ENCODE measurements at regions not wholly inside any gene's neighbourhood (a gene's known extent, or its start where the extent isn't known, plus 50 kb on each side); places are given as distances from the start of the nearest gene placed in this dataset.

DNA sequence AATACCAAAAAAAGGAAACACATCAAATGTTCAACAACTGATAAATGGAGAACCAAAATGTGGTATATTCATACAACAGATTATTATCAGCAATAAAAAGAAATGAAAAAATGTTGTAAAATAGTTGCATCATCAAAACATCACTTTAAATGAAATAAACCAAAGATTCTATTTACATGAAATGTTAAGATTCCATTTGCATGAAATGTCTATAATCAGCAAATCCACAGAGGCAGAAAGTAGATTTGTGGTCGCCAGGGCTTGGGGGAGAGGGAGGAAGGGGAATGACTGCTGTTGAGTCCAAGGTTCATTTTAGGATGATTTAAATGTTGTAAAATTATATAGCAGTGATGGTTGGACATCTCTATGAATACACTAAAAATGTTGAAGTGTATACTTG lies 181.9 kb downstream of the RTP5 start:
- H3K4me3 ChIP-seq (replicated peaks in 1 of 4; ENCODE audit: control extremely low read depth in 1 of 4, insufficient read depth in 1 of 4, low read depth in 3 of 4, low read length in 4 of 4) = no peak overlapping the region
- no peaks in the 10 kb centered on the region for H3K79me2 ChIP-seq (ENCODE audit: control insufficient read depth, insufficient read depth, low read length)
- no peaks in the 10 kb centered on the region for H3K4me1 ChIP-seq (ENCODE audit: control insufficient read depth, extremely low read depth, insufficient read depth, low read length)
- H3K9ac ChIP-seq (ENCODE audit: insufficient read depth, low read length) = no peak overlapping the region
- H3K27me3 ChIP-seq (ENCODE audit: control insufficient read depth, insufficient read depth, low read length) = peaks cover 11% of the 10 kb centered on the region
- TF ChIP-seq CTCF (conservative IDR thresholded peaks at IDR 0.05 in 1 of 2, IDR thresholded peaks at IDR 0.05 in 1 of 2; ENCODE audit: low read depth in 1 of 2, low read length in 2 of 2) (no peak), EZH2 (IDR thresholded peaks at IDR 0.05; ENCODE audit: low read length, missing control alignments) (no peak)
- DNase-seq (ENCODE audit: low read depth in 2 of 2) = no peak
- H2AFZ ChIP-seq (ENCODE audit: low read length) = no peak overlapping the region
- no peaks in the 10 kb centered on the region for H4K20me1 ChIP-seq (ENCODE audit: control insufficient read depth, extremely low read depth, insufficient read depth, low read length)
- no peaks in the 10 kb centered on the region for H3K36me3 ChIP-seq (ENCODE audit: control insufficient read depth, insufficient read depth, low read length)
- no peak overlapping the region for H3K4me2 ChIP-seq (ENCODE audit: extremely low read depth, insufficient read depth, low read length)
- H3K27ac ChIP-seq (ENCODE audit: insufficient read depth, low read length) = no peak overlapping the region
- H3K9me3 ChIP-seq (ENCODE audit: control insufficient read depth, insufficient read depth, low read depth, low read length) = no peaks in the 10 kb centered on the region

- Histone ChIP-seq H2AFZ (ENCODE audit: low read length) (no peak overlapping the region), H3K36me3 (ENCODE audit: control insufficient read depth, insufficient read depth, low read length) (no peaks in the 10 kb centered on the region), H4K20me1 (ENCODE audit: control insufficient read depth, extremely low read depth, insufficient read depth, low read length) (no peaks in the 10 kb centered on the region), H3K27ac (ENCODE audit: insufficient read depth, low read length) (no peak overlapping the region), H3K27me3 (ENCODE audit: control insufficient read depth, insufficient read depth, low read length) (peaks cover 15% of the 10 kb centered on the region), H3K4me2 (ENCODE audit: extremely low read depth, insufficient read depth, low read length) (no peak overlapping the region), H3K9me3 (ENCODE audit: control insufficient read depth, insufficient read depth, low read depth, low read length) (no peaks in the 10 kb centered on the region), H3K9ac (ENCODE audit: insufficient read depth, low read length) (no peak overlapping the region), H3K79me2 (ENCODE audit: control insufficient read depth, insufficient read depth, low read length) (no peaks in the 10 kb centered on the region), H3K4me1 (ENCODE audit: control insufficient read depth, extremely low read depth, insufficient read depth, low read length) (no peaks in the 10 kb centered on the region), H3K4me3 (replicated peaks in 1 of 4; ENCODE audit: control extremely low read depth in 1 of 4, insufficient read depth in 1 of 4, low read depth in 3 of 4, low read length in 4 of 4) (no peak overlapping the region)
- DNase-seq (ENCODE audit: low read depth in 2 of 2) = no peak
- TF ChIP-seq CTCF (conservative IDR thresholded peaks at IDR 0.05 in 1 of 2, IDR thresholded peaks at IDR 0.05 in 1 of 2; ENCODE audit: low read depth in 1 of 2, low read length in 2 of 2) = no peak
- TF ChIP-seq EZH2 (IDR thresholded peaks at IDR 0.05; ENCODE audit: low read length, missing control alignments) = no peak
Observed at GRCh38 chr2:242052421-242052820, 182.9 kb downstream of the RTP5 start.

- H3K9me3 ChIP-seq (ENCODE audit: control insufficient read depth, insufficient read depth, low read depth, low read length) = no peaks in the 10 kb centered on the region
- no peaks in the 10 kb centered on the region for H3K36me3 ChIP-seq (ENCODE audit: control insufficient read depth, insufficient read depth, low read length)
- peaks cover 11% of the 10 kb centered on the region for H3K27me3 ChIP-seq (ENCODE audit: control insufficient read depth, insufficient read depth, low read length)
- no peaks in the 10 kb centered on the region for H4K20me1 ChIP-seq (ENCODE audit: control insufficient read depth, extremely low read depth, insufficient read depth, low read length)
- H3K9ac ChIP-seq (ENCODE audit: insufficient read depth, low read length) = no peak overlapping the region
- no peak for DNase-seq (ENCODE audit: low read depth in 2 of 2)
- no peaks in the 10 kb centered on the region for H3K4me1 ChIP-seq (ENCODE audit: control insufficient read depth, extremely low read depth, insufficient read depth, low read length)
- no peak for TF ChIP-seq CTCF (conservative IDR thresholded peaks at IDR 0.05 in 1 of 2, IDR thresholded peaks at IDR 0.05 in 1 of 2; ENCODE audit: low read depth in 1 of 2, low read length in 2 of 2)
- no peak for TF ChIP-seq EZH2 (IDR thresholded peaks at IDR 0.05; ENCODE audit: low read length, missing control alignments)
- no peak overlapping the region for H2AFZ ChIP-seq (ENCODE audit: low read length)
- H3K4me3 ChIP-seq (replicated peaks in 1 of 4; ENCODE audit: control extremely low read depth in 1 of 4, insufficient read depth in 1 of 4, low read depth in 3 of 4, low read length in 4 of 4) = no peak overlapping the region
- no peak overlapping the region for H3K4me2 ChIP-seq (ENCODE audit: extremely low read depth, insufficient read depth, low read length)
- no peak overlapping the region for H3K27ac ChIP-seq (ENCODE audit: insufficient read depth, low read length)
- H3K79me2 ChIP-seq (ENCODE audit: control insufficient read depth, insufficient read depth, low read length) = no peaks in the 10 kb centered on the region
Observed at GRCh38 chr2:242053921-242054320, 184.4 kb downstream of the RTP5 start.

All from fibroblast of lung (primary cell).